C4-2B (cell line): ENCODE measurements at regions not wholly inside any gene's neighbourhood (a gene's known extent, or its start where the extent isn't known, plus 50 kb on each side); places are given as distances from the start of the nearest gene placed in this dataset.

Experiments
- H3K27ac ChIP-seq: fragments of 450-650 bp; 2 replicates; pipeline ENCODE4 v1.5.1; 2017
- ZFX ChIP-seq: fragments of 450-650 bp; IDR thresholded peaks from 2 replicates; pipeline ENCODE4 v1.6.1; 2017
- TF ChIP-seq, protein P1 (sequence below): fragments of 450-650 bp; conservative IDR thresholded peaks from 2 replicates; pipeline ENCODE4 v1.5.1; 2017; ENCODE audit warnings: mild to moderate bottlenecking

GRCh38 chr5:113794981-113795380 is 281.5 kb downstream of the YTHDC2 start:
- TF ChIP-seq, protein P1, sequence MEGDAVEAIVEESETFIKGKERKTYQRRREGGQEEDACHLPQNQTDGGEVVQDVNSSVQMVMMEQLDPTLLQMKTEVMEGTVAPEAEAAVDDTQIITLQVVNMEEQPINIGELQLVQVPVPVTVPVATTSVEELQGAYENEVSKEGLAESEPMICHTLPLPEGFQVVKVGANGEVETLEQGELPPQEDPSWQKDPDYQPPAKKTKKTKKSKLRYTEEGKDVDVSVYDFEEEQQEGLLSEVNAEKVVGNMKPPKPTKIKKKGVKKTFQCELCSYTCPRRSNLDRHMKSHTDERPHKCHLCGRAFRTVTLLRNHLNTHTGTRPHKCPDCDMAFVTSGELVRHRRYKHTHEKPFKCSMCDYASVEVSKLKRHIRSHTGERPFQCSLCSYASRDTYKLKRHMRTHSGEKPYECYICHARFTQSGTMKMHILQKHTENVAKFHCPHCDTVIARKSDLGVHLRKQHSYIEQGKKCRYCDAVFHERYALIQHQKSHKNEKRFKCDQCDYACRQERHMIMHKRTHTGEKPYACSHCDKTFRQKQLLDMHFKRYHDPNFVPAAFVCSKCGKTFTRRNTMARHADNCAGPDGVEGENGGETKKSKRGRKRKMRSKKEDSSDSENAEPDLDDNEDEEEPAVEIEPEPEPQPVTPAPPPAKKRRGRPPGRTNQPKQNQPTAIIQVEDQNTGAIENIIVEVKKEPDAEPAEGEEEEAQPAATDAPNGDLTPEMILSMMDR, result no peak
- TF ChIP-seq ZFX, result no peak
- H3K27ac ChIP-seq, result no peak overlapping the region

DNA sequence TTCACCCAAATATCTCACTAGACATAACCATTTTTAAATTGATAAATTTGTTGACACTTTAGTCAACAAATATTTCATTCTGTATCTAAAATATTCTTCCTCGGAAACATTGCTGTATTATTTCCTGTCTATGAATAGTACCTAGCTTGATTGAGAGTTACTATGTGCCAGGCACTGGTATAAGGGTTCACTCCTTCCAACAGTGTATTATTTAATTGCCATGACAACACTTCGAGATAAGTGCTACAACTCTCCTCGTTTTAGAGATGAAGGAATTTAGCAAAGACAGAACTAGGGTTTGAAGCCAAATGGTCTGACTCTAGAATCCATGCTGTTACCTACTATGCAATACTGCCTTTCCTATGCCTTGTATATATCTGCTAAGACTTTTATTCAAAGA is 287.2 kb downstream of the YTHDC2 start:
- no peak for TF ChIP-seq ZFX
- no peak overlapping the region for H3K27ac ChIP-seq

GRCh38 chr5:113804264-113804663 is 290.8 kb downstream of the YTHDC2 start:
- H3K27ac ChIP-seq, result no peak overlapping the region
- TF ChIP-seq, protein P1, result no peak
- TF ChIP-seq ZFX, result no peak

DNA sequence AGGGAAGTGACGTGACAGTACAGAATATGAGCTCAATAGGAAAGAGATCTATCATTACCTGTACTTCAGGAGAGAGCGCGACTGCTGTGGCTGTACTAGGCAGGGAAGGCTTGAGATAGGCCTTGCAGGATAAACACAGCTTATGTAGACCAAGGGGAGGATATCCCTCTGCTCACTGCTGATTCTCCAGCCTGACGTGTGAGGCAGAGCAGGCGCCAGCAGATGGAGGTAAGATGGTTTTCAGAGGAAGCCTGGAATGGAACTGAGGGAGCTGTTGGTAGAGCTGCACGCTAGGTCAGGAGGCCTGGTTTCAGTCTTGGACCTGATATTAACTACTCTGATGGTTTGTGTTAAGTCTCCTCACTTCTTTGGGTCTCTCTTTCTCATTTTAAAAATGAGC is 291.4 kb downstream of the YTHDC2 start:
- H3K27ac ChIP-seq, result no peak overlapping the region
- no peak for TF ChIP-seq ZFX
- TF ChIP-seq, protein P1, result no peak

DNA sequence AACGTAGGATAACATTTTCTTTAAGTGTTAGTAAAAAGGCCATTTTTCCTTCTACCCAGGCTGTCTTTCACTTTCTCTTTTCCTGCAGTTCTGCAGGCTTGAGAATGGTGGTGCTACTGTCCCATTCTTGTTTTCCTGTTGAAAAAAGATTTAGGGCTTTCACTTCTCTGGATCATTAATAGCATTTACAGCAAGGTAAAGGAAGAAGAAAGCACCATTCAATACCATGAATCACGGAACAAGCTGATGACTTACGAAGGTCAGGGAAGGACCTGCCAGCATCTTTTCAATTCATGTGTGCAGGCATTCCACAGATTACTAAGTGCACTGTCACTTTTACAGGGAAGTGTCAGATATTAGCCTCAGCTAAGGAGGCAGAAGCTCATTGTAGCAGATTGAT is 292.8 kb downstream of the YTHDC2 start:
- TF ChIP-seq, protein P1, result peak; percentile 80
- TF ChIP-seq ZFX, result no peak
- H3K27ac ChIP-seq, result no peak overlapping the region

GRCh38 chr5:113806904-113807303 is 293.4 kb downstream of the YTHDC2 start:
- H3K27ac ChIP-seq, result no peak overlapping the region
- TF ChIP-seq ZFX, result no peak

DNA sequence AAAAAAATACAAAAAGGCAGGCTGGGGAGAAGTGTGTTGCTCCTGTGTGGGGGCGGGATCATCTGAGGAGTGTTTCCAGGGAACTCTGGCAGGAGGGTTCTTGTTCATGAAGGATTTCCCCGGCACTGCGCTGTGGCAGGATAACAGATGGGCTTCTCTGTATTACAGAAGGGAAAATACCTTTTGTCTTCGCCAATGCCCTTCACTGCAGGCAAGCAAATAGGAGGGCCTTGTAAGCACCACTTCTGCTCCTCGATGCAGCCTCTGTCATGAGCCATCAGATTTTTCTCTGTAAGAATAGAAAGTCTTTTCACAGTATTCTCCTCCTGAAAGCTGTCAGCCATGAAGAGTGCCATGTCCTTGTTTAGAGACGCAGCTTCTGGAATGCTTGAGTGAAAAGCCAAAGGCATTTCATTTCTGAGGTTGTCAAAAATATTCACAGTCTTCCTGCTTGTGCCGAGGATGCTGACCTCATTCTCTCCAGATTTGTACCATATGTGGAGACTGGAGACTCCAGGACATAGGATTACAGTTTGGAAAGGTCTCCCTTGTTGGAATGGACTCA is 294.0 kb downstream of the YTHDC2 start:
- TF ChIP-seq, protein P1, result no peak
- no peak for TF ChIP-seq ZFX

GRCh38 chr5:113808956-113809355 is 295.5 kb downstream of the YTHDC2 start:
- no peak overlapping the region for H3K27ac ChIP-seq
- no peak for TF ChIP-seq ZFX
- TF ChIP-seq, protein P1, result no peak

More for the DNA sequence above, 294.0 kb downstream of the YTHDC2 start:
- no peak overlapping the region for H3K27ac ChIP-seq

GRCh38 chr5:113809626-113810025 is 296.1 kb downstream of the YTHDC2 start:
- TF ChIP-seq ZFX, result no peak
- TF ChIP-seq, protein P1, result no peak
- no peak overlapping the region for H3K27ac ChIP-seq
